HG03520 (cell line): ENCODE measurements at regions not wholly inside any gene's neighbourhood (a gene's known extent, or its start where the extent isn't known, plus 50 kb on each side); places are given as distances from the start of the nearest gene placed in this dataset.

Experiments
- ATAC-seq: cut with Tn5 transposase; IDR thresholded peaks from one replicate; pipeline ENCODE4 v1.9.1; 2021; ENCODE audit warnings: mild to moderate bottlenecking, moderate library complexity; ENCODE audit not compliant: unreplicated experiment

DNA sequence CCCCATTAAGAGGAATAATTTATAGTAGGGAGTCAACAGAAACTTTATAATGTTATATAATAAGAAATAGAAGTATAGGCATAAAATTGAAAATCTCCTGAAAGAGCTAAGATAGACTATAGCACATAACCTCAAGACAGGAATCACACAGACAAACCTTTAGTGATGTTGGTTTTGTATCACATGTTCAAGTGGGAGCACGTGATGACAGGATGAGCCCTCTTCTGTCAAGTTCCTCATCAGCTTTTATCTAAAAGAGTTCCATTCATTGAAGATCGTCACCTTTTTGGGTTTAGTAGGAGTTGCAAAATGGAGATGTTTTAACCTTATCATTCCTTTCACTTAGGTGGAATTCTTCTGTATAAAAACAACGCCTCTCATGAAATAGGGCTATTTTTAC, 127.0 kb downstream of the MCHR2 start:
- no peak for ATAC-seq

DNA sequence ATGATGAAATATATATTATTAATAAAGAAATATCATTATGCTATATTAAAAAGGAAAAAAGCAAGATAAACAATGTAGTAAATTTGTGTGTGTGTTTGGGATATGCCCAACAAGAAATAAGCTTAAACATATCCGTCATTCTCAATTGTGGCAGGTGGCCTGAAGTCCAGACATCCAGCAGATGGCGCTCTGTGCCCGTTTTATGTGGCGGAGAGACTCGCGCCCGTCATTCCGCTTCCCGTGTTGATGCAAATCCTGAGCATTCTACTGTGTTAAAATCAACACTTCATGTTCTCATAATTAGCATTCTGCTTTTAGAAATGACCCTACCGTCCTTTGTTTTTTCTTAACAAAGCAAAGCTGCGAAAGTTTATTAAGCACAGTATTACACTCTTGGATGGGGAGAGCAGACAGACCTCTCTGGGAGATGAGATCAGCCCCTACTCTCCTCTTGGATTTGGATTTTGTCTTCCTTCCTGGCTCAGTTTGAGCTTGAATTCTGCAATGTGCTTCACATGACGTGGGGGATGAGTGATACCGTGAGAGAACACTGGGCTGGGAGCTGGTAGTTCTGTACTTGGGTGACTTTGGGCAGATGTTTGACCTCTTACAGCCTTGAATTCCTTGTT, 125.8 kb downstream of the MCHR2 start:
- ATAC-seq, result peak; percentile 87
